Spinal cord (tissue), 9 donors: ENCODE measurements at regions not wholly inside any gene's neighbourhood (a gene's known extent, or its start where the extent isn't known, plus 50 kb on each side); places are given as distances from the start of the nearest gene placed in this dataset.
A peak's percentile ranks its signal among the peaks of the same experiment; 100 is the strongest.

Experiments
- DNase-seq, 6 donors: peaks; one replicate each; pipeline versions ENCODE4 v3.0.0 to v3.0.0-alpha.2; 2013 to 2015; ENCODE audit warnings: low spot score in 6 of 6, low read depth in 4 of 6
- H3K27ac ChIP-seq: one replicate; pipeline ENCODE4 v1.5.1; 2013; ENCODE audit warnings: low read depth, low read length, control low read depth
- H3K27me3 ChIP-seq: one replicate; pipeline ENCODE4 v1.6.1; 2013; ENCODE audit warnings: low read length; ENCODE audit not compliant: control insufficient read depth, insufficient read depth
- H3K36me3 ChIP-seq: one replicate; pipeline ENCODE4 v1.6.1; 2013; ENCODE audit warnings: low read length; ENCODE audit not compliant: control insufficient read depth, insufficient read depth
- H3K4me1 ChIP-seq: one replicate; pipeline ENCODE4 v1.6.1; 2013; ENCODE audit warnings: low read length; ENCODE audit not compliant: control insufficient read depth, insufficient read depth
- H3K4me3 ChIP-seq: one replicate; pipeline ENCODE4 v1.5.1; 2013; ENCODE audit warnings: low read depth, low read length, control low read depth
- H3K9me3 ChIP-seq: one replicate; pipeline ENCODE4 v1.6.1; 2013; ENCODE audit warnings: low read length; ENCODE audit not compliant: control insufficient read depth, insufficient read depth
- WGBS: methylation state at CpG from one replicate; pipeline ENCODE4 v1.1.5; 2013; ENCODE audit warnings: missing lambda C conversion rate; ENCODE audit not compliant: insufficient coverage; 5-methylcytosine and 5-hydroxymethylcytosine counted together
- donor health status: healthy.

- Histone ChIP-seq H3K9me3 (no peaks in the 10 kb centered on the region), H3K27ac (no peak overlapping the region), H3K4me1 (no peaks in the 10 kb centered on the region), H3K36me3 (no peaks in the 10 kb centered on the region), H3K27me3 (no peaks in the 10 kb centered on the region), H3K4me3 (no peak overlapping the region)
- no peak for DNase-seq
- WGBS: no CpG with 5 or more reads among the region's 3 CpGs
Observed at GRCh38 chr2:164203131-164203530, 418.2 kb downstream of the GRB14 start.

DNA sequence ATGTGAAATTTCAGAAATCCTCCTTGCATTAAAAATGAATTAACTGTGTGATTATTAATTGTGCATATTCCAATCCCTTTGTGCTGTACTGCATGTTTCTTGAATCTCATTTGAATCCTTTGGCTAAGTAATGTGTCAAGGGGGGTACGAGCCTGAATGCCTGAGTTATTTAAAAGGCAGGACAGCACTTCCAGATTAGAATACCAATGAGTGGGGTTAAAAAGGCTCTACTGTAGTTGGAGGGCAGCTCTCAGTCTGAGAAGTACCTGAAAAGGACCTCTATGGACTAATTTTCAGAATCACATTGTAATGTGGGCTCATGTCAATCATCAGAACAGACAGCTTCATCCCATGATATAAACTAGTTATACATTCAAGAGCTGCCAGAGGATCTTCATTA, 423.0 kb downstream of the GRB14 start:
- peak in 4 of 6 donors; percentile 7 to 65 (median 34) for DNase-seq

GRCh38 chr2:164190700-164191099, 430.6 kb downstream of the GRB14 start:
- H3K27me3 ChIP-seq: no peaks in the 10 kb centered on the region
- no peak for DNase-seq
- WGBS: 40% methylated on average over 1 of the region's 4 CpGs
- no peak overlapping the region for H3K27ac ChIP-seq
- no peaks in the 10 kb centered on the region for H3K36me3 ChIP-seq
- H3K4me1 ChIP-seq: no peaks in the 10 kb centered on the region
- H3K9me3 ChIP-seq: peaks cover 5% of the 10 kb centered on the region
- no peak overlapping the region for H3K4me3 ChIP-seq

More for the DNA sequence above, 423.0 kb downstream of the GRB14 start:
- Histone ChIP-seq H3K4me1 (no peaks in the 10 kb centered on the region), H3K27me3 (no peaks in the 10 kb centered on the region), H3K27ac (no peak overlapping the region), H3K9me3 (no peaks in the 10 kb centered on the region), H3K36me3 (no peaks in the 10 kb centered on the region), H3K4me3 (no peak overlapping the region)
- no CpG with 5 or more reads among the region's 1 CpG for WGBS

- Histone ChIP-seq H3K4me1 (no peaks in the 10 kb centered on the region), H3K36me3 (no peaks in the 10 kb centered on the region), H3K9me3 (peaks cover 5% of the 10 kb centered on the region), H3K27me3 (no peaks in the 10 kb centered on the region), H3K27ac (no peak overlapping the region), H3K4me3 (no peak overlapping the region)
- DNase-seq: no peak
- WGBS: no CpG with 5 or more reads among the region's 2 CpGs
Observed at GRCh38 chr2:164189851-164190250, 431.4 kb downstream of the GRB14 start.

- Histone ChIP-seq H3K4me3 (no peak overlapping the region), H3K27me3 (no peaks in the 10 kb centered on the region), H3K27ac (no peak overlapping the region), H3K4me1 (no peaks in the 10 kb centered on the region), H3K9me3 (peaks cover 5% of the 10 kb centered on the region), H3K36me3 (no peaks in the 10 kb centered on the region)
- WGBS: no CpG with 5 or more reads among the region's 4 CpGs
- no peak for DNase-seq
Observed at GRCh38 chr2:164187121-164187520, 434.2 kb downstream of the GRB14 start.

GRCh38 chr2:164186591-164186990, 434.7 kb downstream of the GRB14 start:
- WGBS: 62% methylated on average over 5 of the region's 6 CpGs
- DNase-seq: peak in 1 of 6 donors; percentile 63
- peaks cover 5% of the 10 kb centered on the region for H3K9me3 ChIP-seq
- H3K4me1 ChIP-seq: no peaks in the 10 kb centered on the region
- H3K4me3 ChIP-seq: no peak overlapping the region
- H3K27ac ChIP-seq: no peak overlapping the region
- no peaks in the 10 kb centered on the region for H3K27me3 ChIP-seq
- H3K36me3 ChIP-seq: no peaks in the 10 kb centered on the region

- Histone ChIP-seq H3K36me3 (no peaks in the 10 kb centered on the region), H3K4me1 (no peaks in the 10 kb centered on the region), H3K27me3 (no peaks in the 10 kb centered on the region), H3K27ac (no peak overlapping the region), H3K4me3 (no peak overlapping the region), H3K9me3 (peaks cover under 1% of the 10 kb centered on the region)
- DNase-seq: no peak
- WGBS: 63% methylated on average over 4 of the region's 5 CpGs
Observed at GRCh38 chr2:164182116-164182627, 439.1 kb downstream of the GRB14 start.

GRCh38 chr2:164178835-164179465, 442.3 kb downstream of the GRB14 start:
- H3K27ac ChIP-seq: no peak overlapping the region
- whole genome bisulfite sequencing: 78% methylated on average over 3 of the region's 3 CpGs
- H3K36me3 ChIP-seq: no peaks in the 10 kb centered on the region

GRCh38 chr2:164164602-164165001, 428.8 kb upstream of the FIGN start:
- WGBS: 60% methylated on average over 1 of the region's 8 CpGs
- H3K4me1 ChIP-seq: no peaks in the 10 kb centered on the region
- H3K27me3 ChIP-seq: no peaks in the 10 kb centered on the region
- H3K4me3 ChIP-seq: no peak overlapping the region
- no peaks in the 10 kb centered on the region for H3K36me3 ChIP-seq
- no peaks in the 10 kb centered on the region for H3K9me3 ChIP-seq
- no peak overlapping the region for H3K27ac ChIP-seq
- no peak for DNase-seq

More at GRCh38 chr2:164178835-164179465, 442.3 kb downstream of the GRB14 start:
- Histone ChIP-seq H3K4me3 (no peak overlapping the region), H3K9me3 (peaks cover 3% of the 10 kb centered on the region), H3K4me1 (no peaks in the 10 kb centered on the region), H3K27me3 (no peaks in the 10 kb centered on the region)
- no peak for DNase-seq

GRCh38 chr2:164155558-164155957, 419.8 kb upstream of the FIGN start:
- Histone ChIP-seq H3K27me3 (no peaks in the 10 kb centered on the region), H3K36me3 (no peaks in the 10 kb centered on the region), H3K9me3 (no peaks in the 10 kb centered on the region), H3K4me1 (no peaks in the 10 kb centered on the region), H3K27ac (no peak overlapping the region), H3K4me3 (no peak overlapping the region)
- no peak for DNase-seq
